AG09319 (cell line): ENCODE measurements at regions not wholly inside any gene's neighbourhood (a gene's known extent, or its start where the extent isn't known, plus 50 kb on each side); places are given as distances from the start of the nearest gene placed in this dataset.
"Not testable (repeated sequence)": the region's sequence is repeated elsewhere in the genome, so short reads cannot be mapped to it uniquely, and the experiment has no call there.

Experiments used
- DNase-seq: peaks from one replicate; pipeline ENCODE4 v3.0.0-alpha.2; 2010; ENCODE audit warnings: low read depth; ENCODE audit errors: extremely low read depth
- TF ChIP-seq, protein P1 (sequence below): IDR thresholded peaks from 2 replicates; pipeline ENCODE4 v1.5.1; 2011; ENCODE audit warnings: low read depth, mild to moderate bottlenecking, inconsistent platforms, low read length, moderate library complexity

DNA sequence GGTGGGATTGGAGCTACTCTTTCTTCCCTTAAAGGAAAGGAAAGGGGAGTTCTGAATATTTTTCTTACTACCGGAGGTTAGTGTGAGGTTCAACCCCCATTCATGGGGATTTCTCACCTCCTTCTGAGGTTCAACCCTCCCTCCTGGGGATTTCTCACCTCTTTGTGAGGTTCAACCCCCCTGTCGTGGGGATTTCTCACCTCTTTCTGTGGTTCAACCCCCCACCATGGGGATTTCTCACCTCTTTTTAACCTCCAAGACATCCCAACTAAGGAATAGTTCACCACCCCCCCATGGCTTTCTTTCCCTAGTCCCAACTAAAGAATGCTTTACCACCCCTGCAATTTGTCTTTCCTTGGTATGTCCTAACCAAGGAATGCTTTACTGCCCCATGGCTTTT, 520.3 kb downstream of the EDEM1 start:
- TF ChIP-seq, protein P1, sequence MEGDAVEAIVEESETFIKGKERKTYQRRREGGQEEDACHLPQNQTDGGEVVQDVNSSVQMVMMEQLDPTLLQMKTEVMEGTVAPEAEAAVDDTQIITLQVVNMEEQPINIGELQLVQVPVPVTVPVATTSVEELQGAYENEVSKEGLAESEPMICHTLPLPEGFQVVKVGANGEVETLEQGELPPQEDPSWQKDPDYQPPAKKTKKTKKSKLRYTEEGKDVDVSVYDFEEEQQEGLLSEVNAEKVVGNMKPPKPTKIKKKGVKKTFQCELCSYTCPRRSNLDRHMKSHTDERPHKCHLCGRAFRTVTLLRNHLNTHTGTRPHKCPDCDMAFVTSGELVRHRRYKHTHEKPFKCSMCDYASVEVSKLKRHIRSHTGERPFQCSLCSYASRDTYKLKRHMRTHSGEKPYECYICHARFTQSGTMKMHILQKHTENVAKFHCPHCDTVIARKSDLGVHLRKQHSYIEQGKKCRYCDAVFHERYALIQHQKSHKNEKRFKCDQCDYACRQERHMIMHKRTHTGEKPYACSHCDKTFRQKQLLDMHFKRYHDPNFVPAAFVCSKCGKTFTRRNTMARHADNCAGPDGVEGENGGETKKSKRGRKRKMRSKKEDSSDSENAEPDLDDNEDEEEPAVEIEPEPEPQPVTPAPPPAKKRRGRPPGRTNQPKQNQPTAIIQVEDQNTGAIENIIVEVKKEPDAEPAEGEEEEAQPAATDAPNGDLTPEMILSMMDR = no peak
- no peak for DNase-seq

DNA sequence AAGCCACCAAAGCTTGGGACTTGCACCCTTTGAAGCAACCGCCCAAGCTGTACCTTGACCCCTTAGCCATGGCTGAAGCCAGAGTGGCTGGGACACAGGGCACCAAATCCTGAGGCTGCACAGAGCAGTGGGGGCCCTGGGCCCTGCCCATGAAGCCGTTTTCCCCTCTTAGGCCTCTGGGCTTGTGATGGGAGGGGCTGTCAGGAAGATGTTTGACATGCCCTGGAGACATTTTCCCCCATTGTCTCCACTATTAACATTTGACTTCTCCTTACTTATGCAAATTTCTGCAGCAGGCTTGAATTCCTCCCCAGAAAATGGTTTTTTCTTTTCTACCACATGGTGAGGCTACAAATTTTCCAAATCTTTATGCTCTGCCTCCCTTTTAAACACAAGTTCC, 522.2 kb downstream of the EDEM1 start:
- TF ChIP-seq, protein P1 = no peak
- no peak for DNase-seq

DNA sequence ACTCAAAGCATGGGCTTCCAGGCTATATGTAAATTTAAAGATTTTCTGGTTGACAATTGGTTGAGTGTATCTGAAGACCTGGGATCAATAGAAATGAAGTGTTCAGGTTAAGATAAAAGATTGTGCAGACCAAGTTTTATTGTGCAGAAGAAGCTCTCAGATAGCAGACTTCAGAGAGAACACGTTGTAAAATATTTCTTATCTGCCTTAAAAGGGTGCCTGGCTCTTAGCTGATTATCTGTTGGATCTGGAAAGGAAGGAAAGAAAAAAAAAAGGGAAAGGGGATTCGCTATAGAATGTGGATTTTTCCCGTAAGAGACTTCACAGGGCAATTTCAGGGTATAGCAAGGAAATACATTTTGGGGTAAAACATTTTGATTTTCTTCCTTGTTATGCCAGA, 523.2 kb downstream of the EDEM1 start:
- TF ChIP-seq, protein P1 = no peak
- DNase-seq = no peak

DNA sequence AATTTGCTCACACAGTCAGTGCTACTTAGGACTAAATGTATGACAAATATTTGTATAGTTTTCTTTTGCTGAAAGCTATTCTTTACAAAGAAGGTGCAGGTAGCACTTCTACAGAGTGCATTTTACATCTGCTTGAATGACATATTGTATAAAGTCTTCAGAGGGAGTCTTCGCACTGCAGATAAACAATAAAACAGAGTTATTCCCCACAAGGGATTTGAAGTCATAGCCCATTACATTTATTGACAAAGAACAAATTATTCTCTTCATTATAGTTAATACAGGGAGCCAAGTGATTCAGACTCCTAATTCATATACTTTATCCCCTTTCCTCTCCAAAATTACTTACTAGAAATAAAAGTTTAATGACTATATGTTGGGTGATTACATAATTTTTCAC, 529.7 kb downstream of the EDEM1 start:
- DNase-seq = no peak
- TF ChIP-seq, protein P1 = no peak

DNA sequence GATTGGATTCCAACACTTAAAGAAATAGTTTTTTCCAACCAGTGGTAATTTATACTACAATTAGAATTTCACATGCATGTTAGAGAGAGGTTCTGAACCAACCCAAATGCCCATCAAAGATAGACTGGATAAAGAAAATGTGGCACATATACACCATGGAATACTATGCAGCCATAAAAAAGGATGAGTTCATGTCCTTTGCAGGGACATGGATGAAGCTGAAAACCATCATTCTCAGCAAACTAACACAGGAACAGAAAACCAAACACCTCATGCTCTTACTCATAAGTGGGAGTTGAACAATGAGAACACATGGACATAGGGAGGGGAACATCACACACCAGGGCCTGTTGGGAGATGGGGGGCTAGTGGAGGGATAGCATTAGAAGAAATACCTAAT, 532.2 kb downstream of the EDEM1 start:
- not testable (repeated sequence) for DNase-seq

DNA sequence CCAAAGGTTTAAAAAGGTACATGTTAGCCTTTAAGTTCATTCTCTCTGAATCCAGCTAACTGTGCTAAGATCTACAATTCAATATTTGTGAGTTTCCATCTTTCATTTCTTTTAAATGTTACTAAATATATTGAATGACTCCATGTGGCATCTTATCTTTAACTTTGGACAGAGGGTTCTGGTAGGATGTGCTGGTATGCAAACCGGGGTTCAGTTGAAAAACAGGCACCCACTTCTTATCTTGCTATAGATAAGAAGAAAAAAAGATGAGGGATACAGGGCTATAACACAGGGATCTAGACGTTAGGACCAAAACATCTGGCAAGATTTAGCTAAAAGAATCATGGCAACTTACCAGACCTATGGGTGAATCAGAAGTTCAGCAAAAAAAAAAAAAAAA, 538.3 kb downstream of the EDEM1 start:
- TF ChIP-seq, protein P1 = no peak
- DNase-seq = no peak

DNA sequence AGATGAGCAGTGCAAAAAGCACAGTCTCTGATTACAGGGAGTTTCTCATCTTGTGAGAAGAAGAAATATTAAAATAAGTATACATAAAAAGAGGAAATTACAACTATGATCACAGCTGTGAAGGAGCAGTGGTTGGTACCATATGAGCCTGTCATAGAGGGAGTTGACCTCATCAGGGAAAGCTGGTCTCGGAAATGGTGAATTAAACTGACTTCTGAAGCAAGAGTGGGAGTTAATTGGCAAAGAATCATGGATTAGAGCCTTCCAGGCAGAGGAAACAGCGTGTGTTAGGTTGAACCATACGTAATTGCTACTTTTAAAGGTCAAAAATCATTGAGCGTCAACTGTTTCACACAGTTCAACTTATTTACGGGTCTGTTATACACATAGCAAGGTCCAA, 539.1 kb downstream of the EDEM1 start:
- TF ChIP-seq, protein P1 = no peak
- no peak for DNase-seq

DNA sequence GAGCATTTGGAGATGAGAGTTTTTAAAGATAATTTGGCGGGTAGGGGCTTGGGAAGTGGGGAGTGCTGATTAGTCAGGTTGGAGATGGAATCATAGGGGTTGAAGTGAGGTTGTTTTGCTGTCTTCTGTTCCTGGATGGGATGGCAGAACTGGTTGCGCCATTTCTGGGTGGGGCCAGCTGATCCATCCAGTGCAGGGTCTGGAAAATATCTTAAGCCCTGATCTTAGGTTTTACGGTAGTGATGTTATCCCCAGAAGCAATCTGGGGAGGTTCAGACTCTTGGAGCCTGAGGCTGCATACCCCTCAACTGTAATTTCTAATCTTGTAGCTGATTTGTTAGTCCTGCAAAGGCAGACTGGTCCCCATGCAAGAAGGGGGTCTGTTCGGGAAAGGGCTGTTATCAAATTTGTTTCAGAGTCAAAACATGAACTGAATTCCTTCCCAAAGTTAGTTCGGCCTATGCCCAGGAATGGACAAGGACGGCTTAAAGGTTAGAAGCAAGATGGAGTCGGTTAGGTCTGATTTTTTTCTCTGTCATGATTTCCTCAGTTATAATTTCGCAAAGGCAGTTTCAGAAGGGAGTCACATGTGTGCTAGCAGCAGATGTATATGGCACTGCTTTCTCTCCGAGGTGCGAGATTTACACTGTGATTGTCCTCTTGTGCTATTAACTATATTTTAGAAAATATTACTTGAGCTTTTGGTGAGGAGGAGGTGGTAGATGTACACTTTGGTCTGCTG, 540.4 kb downstream of the EDEM1 start:
- TF ChIP-seq, protein P1 = no peak
- no peak for DNase-seq
